GM19240 (cell line): ENCODE measurements at regions not wholly inside any gene's neighbourhood (a gene's known extent, or its start where the extent isn't known, plus 50 kb on each side); places are given as distances from the start of the nearest gene placed in this dataset.
"Not testable (repeated sequence)": the region's sequence is repeated elsewhere in the genome, so short reads cannot be mapped to it uniquely, and the experiment has no call there.

Experiments
- DNase-seq: peaks from one replicate; pipeline ENCODE4 v3.0.0; 2011; ENCODE audit warnings: low spot score; ENCODE audit not compliant: insufficient read length

DNA sequence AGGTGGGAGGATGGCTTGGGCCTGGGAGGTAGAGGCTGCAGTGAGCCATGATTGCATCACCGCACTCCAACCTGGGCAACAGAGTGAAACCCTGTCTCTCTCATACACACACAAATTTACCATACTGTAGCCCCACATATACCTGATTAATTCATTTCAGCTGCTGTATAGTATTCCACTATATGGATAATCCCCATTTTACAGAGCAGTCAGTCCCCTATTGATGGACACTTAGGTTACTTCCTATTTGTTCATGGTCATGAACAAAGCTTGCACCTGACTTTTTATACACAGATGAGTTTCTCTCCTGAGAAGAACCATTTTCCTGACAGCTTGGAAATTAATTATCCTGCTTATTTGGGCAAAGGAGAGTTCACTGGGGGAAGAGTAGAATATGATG lies 59.2 kb downstream of the EMX2 start:
- DNase-seq: no peak

GRCh38 chr10:117603081-117603480 lies 60.5 kb downstream of the EMX2 start:
- no peak for DNase-seq

- no peak for DNase-seq
Measured at GRCh38 chr10:117603726-117604125, 61.2 kb downstream of the EMX2 start.

DNA sequence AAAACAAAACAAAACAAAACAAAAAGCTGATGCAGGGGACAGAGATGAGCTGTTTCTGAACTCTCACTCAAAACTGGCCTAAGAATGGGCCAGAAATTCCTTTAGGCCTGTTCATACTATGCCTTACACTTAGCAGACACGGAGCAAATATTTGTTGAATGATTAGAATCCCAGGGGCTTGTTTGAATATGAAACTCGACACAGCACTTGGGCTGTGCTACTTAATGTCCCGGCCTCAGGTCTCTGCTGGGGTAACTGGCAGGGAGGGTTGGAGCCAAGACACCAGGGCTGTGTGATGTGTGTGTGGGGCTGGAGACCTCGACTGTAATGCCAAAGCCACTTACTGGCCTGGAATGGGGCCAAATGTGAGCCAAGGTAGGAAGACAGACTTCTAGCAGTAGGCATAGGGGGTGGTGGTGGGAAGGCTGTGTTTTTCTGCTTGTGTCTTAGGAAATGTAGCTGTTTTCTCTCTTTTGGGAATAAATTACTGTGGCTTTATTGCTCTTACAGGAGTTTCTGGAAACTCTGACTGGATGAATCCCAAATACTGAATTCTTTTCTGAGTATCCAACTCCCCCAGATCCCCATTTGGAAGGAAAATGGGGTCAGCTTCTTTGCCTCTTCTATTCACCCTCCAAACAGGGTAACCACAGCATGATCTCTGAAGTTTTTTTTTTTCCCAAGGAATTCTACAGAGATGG lies 66.7 kb downstream of the EMX2 start:
- no peak for DNase-seq

GRCh38 chr10:117609796-117610170 lies 67.2 kb downstream of the EMX2 start:
- no peak for DNase-seq

GRCh38 chr10:117610321-117610720 lies 67.8 kb downstream of the EMX2 start:
- DNase-seq: no peak

DNA sequence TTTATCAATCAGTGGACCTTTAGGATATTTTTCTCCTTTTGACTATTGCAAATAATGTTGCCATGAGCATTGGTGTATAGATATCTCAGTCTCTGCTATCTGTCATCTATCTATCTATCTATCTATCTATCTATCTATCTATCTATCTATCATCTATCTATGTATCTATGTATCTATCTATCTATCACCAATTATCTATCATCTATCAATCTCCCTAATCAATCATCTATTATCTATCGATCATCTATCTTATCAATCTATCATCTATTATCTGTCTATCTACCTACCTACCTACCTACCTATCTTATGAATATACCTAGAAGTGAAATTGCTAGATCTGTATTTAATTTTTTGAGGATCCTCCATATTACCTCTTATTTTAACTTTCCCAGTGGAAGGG lies 69.6 kb downstream of the EMX2 start:
- DNase-seq: no peak

- DNase-seq: no peak
Measured at GRCh38 chr10:117615649-117616048, 73.1 kb downstream of the EMX2 start.

GRCh38 chr10:117616179-117616578 lies 73.6 kb downstream of the EMX2 start:
- DNase-seq: no peak

- DNase-seq: no peak
Measured at GRCh38 chr10:117617086-117617485, 74.5 kb downstream of the EMX2 start.

DNA sequence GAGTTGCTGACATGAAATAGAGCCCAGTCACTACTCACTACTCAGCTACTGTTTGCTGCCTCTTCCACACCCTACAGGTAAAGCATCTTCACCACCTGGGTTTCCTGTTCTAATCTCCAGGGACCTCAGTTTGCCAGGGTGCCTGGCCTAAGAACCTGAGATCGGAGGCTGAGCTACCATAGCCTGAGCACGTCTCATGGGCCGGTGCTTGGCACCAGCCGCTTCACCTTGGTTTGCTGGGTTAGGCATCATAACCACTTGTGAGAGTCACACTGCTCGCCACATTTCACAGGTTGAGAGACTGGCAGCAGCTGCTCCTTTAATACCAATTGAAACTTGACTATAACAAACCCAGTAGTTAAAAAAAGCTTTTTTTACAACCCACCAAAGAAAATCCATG lies 75.1 kb downstream of the EMX2 start:
- no peak for DNase-seq

DNA sequence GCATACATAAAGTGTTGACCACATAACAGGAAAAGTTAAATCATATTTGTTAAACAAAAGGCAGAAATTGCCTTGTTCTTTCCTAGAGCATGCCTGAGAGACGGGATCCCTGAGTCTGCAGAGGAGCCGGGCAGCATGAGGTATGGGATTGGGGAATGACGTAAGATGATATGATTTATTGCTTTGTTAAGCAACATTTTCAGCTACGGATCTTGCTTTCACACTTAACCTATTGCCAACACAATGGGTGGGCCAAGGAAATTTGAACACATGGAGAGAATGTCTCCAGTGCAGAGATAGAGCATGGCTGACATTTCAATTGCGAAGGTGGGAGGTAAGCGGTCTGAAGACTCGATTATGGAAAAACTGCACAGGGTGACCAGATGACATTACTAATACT lies 76.7 kb downstream of the EMX2 start:
- DNase-seq: no peak

DNA sequence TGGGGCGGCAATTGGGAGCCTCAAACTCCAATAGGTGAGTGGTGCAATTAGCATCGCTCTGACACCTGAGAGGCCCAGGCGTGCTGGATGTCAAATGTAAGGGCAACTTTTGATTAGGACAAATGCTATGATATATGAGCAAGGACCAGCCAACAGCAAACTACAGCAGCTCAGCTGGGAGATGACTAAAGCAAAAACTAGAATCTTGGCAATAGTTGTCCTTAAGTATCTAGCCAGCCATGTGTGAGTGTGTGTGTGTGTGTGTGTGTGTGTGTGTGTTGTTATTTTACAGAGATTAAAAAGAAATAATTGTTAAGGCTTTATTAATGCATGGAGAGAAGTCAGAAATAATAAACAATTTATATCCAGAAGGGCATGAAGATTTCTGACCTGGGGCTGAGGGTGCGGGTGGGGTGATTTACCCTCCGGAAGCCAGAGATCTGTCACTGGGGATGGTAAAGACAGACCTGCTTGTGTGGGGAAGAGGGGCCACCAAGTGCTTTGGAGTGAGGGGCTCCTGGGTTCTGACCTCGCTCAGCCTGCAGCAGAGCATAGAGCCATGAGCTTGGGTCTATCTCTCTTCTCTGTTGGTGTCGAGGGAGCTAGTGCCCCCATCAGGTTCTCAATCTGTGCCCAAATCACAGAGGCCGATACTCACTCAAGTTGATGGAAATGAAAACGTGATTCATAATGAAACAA lies 77.3 kb downstream of the EMX2 start:
- no peak for DNase-seq

GRCh38 chr10:117621196-117621595 lies 78.7 kb downstream of the EMX2 start:
- no peak for DNase-seq

- DNase-seq: no peak
Measured at GRCh38 chr10:117621795-117622420, 79.4 kb downstream of the EMX2 start.

- no peak for DNase-seq
Measured at GRCh38 chr10:117622471-117623184, 80.1 kb downstream of the EMX2 start.

DNA sequence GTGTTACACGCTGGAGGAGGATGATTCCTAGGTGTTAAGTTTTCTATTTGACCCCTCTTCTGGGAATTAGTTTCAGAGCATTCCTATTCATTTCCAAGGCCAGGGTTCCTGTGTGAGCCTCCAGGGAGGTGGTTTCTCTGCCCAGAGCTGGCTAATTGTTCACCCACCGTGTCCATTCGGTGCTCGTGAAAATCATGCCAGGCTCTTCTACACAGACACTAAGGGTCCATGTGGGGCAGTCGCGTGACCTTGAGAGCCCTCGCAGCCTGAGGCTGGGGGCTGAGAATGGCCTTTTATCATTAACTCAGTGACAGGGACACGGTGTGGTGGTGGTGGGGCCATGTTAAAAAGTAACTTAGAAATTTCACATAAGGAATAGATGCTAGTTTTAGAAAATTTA lies 83.7 kb downstream of the EMX2 start:
- no peak for DNase-seq

DNA sequence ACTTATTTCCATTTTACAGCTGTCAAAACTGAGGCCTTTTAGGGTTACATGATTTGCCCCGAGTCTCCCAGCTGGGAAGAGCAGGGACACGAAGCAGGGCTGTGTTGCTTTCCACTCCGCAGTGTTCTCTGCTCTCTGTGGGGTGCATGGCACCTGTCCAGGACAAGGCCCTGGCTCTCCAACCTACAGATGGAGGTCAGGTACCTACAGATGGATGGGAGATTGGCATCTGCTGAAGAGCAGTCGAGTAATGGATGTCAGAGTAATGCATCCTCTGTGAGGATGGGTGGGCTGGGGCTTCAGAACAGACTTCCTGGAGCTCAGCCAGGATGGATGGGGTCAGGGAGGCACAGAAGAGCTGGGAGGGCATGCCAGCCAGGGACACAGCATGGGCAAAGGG lies 85.0 kb downstream of the EMX2 start:
- no peak for DNase-seq

DNA sequence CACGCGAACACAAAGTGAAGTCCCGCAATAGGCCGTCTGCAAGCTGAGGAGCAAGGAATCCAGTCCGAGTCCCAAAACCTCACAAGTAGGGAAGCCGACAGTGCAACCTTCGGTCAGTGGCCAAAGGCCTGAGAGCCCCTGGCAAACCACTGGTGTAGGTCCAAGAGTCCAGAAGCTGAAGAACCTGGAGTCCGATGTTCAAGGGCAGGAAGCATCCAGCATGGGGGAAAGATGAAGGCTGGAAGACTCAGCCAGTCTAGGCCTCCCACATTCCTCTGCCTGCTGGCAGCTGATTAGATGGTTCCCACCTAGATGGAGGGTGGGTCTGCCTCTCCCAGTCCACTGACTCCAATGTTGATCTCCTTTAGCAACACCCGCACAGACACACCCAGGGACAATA lies 87.2 kb downstream of the EMX2 start:
- not testable (repeated sequence) for DNase-seq

DNA sequence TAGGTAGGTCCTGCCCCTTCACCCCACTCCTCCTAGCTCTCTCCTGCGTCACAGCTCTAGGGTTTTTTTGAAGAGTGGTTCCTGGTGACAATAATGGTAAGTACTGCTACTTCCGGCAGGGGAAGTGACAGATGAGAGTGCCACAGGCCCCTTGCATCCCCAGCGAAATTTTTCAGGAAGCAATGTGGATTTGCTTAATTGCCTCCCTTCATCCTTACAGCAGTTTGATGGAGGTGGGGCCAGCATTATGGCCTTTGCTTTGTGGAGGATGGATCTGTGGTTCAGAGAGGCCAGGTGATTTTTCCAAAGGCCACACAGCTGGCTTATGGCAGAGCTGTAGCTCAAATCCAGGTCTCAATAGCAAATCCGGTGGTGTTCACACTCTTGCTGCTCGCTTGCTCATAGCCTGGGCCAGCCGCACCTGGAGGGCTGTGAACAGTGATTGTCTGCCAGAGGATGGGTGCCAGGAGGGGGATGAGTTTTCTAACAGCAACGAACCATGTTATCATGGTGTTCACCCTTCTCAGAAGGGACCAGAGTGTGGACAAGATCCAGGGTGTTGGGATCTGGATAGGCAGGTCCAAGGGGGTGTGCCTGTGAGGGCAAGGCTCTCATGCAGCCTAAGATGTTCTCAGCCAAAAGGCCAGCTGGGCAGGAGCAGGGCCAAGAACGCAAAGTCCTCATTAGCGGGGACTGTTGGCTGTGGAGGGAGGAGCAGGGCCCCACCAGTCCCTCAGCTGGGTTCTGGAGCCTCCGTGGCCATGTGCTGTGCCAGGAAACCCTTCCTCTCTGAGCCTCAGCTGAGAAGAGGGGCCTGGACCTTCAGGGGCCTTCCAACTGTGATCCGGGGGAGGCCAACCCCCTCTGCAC lies 89.0 kb downstream of the EMX2 start:
- DNase-seq: no peak

DNA sequence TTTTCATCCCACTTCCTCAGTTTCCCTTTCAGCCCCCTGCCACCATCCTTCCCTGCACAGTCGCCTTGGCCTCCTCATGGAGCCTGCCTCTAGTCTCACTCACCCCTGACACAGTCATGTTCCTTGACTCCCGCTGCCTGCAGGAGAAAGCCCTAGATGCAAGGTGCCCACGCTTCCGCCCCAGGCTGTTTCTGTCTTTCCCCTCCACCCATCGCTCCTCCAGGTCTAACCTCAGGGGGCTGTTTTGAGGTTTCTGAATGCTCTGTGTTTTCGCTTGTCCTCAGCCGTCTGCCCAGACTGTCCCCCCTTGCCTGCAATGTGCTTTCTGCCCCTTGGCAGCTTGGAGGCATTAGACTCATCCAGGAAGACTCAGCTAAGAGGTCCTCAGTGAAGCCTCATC lies 89.9 kb downstream of the EMX2 start:
- no peak for DNase-seq
